NCI-H2171 treated with DMSO at 0.1 percent for 48 hours (cell line): ENCODE measurements at regions not wholly inside any gene's neighbourhood (a gene's known extent, or its start where the extent isn't known, plus 50 kb on each side); places are given as distances from the start of the nearest gene placed in this dataset.
A peak's percentile ranks its signal among the peaks of the same experiment; 100 is the strongest.

ENCODE experiments used
- DNase-seq: peaks from one replicate; lab custom pipeline; 2025; lab: John Stamatoyannopoulos, UW

- DNase-seq: no peak
These were observed 120.5 kb downstream of the ZFP36L2 start for GRCh38 chr2:43105586-43106558.

DNA sequence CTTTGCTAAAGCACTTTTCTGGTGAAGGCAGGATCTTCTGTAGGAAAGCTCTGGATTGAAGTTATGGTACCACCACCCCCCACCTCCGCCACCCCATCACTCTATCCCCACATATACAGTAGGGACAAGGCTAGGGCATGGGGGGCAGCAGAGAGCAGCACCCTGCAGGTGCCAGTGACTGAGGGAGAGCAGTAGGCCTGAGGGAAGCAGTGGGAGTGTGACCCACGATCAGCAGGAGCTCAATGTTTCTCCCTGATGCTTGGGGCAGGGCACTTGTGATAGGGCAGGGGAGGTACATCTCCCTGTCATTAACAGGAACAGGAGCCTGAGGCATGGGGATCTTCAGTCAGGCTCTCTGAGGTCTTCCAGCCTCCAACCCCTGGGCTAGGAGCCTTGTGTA, 121.6 kb downstream of the ZFP36L2 start:
- DNase-seq: no peak

GRCh38 chr2:43104106-43104505, 122.3 kb downstream of the ZFP36L2 start:
- no peak for DNase-seq

- DNase-seq: no peak
These were observed 123.4 kb downstream of the ZFP36L2 start for GRCh38 chr2:43103093-43103404.

- no peak for DNase-seq
These were observed 123.9 kb downstream of the ZFP36L2 start for GRCh38 chr2:43102366-43103092.

GRCh38 chr2:43101751-43102150, 124.7 kb downstream of the ZFP36L2 start:
- no peak for DNase-seq

DNA sequence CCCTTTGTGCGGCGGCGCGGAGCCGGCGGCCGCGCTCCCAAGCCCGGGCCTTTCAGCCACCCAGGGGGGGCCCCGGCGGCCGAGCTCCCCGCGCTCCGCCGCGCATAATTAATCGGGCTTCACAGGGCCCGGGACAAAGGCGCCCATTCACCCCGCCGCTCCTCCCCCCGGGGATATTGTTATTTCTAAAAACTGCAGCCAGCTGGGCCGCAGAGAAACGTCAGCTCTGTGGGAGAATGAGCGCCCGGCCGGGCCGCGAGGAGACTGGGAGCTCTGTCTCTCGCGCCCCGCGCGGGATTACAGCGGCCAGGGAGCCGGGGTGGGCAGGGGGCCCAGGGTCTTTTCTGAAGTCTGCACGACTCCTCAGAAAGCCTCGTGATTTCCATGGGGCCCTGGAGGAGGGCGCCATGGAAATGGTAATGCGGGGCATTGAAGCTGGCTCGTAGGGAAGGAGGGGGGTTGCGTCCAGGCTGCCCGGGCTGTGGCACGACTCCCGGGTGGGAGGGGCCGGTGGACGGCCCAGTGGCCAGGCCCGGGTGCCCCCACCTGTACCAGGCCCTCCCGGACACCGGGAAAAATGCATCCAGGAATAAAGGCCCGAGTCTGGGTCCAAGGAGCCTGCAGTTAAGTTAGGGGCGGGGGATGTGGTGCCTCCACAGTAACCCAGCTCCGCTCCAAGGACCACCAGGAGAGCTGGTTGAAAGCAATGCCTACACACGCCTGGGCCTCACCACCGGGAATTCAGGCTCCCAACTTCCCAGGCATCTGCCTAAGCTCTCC, 125.3 kb downstream of the ZFP36L2 start:
- DNase-seq: no peak

- no peak for DNase-seq
These were observed 126.0 kb downstream of the ZFP36L2 start for GRCh38 chr2:43100362-43100882.

GRCh38 chr2:43099797-43100196, 126.6 kb downstream of the ZFP36L2 start:
- no peak for DNase-seq

DNA sequence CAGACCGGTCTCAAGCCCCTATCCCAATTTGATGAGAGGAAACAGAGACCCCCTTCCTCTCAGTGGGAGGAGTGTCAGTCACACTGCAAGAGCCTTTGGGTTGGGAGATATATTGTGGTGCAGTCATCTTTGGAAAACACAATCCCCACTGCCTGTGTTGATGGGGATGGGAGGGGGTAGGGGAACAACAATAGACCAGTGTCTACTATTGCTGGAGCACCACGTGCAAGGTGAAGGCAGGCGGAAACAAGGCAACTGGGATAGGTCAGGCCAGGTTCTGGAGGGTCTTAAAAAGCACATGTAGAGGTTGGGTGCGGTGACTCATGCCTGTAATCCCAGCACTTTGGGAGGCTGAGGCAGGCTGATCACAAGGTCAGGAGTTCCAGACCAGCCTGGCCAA, 127.9 kb downstream of the ZFP36L2 start:
- DNase-seq: no peak

GRCh38 chr2:43097644-43098408, 128.6 kb downstream of the ZFP36L2 start:
- DNase-seq: no peak

GRCh38 chr2:43095533-43096295, 130.7 kb downstream of the ZFP36L2 start:
- no peak for DNase-seq

DNA sequence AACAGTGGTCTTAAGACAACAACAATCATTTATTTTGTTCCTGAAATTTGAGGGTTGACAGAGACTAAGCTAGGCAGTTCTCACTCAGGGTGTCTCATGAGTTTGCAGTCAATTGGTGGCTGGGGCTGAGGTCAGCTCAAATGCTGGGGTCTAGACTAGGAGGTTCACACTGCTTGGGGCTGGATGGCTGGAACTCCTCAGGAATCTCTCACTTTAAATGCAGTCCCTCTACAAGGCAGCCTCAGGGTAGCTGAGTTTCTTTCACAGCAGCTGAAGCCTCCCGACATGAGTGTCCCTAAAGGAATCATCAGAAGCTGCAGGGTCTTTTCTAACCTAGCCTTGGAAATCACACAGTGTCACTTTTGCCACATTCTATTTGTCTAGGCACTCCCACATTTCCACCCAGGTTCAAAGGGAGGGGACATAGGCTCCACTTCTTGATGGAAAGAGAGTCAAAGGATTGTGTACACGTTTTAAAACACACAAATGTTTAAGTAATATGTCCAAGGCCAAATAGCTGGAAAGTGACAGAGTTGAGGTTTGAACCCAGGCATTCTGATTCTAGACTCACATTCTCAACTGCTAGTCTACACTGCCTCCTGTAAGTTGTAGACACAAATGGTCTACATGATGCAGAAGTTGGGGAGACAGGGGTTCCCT, 133.8 kb downstream of the ZFP36L2 start:
- no peak for DNase-seq

DNA sequence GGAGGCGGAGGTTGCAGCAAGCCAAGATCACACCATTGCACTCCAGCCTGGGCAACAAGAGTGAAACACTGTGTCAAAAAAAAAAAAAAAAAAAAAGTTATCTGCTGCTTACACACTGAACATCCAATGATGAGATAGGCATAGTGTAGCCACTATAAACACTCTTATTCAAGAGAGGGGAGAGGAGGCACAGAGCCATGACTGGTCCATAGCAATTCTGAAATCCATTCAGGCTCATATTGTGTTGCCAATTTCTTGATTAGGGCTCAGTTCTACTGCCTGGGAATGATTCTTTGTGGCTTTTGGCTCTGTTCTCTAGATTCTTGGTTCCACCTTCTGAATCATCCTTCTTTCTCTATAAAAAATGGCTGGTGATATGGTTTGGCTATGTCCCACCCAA, 136.1 kb downstream of the ZFP36L2 start:
- DNase-seq: no peak

DNA sequence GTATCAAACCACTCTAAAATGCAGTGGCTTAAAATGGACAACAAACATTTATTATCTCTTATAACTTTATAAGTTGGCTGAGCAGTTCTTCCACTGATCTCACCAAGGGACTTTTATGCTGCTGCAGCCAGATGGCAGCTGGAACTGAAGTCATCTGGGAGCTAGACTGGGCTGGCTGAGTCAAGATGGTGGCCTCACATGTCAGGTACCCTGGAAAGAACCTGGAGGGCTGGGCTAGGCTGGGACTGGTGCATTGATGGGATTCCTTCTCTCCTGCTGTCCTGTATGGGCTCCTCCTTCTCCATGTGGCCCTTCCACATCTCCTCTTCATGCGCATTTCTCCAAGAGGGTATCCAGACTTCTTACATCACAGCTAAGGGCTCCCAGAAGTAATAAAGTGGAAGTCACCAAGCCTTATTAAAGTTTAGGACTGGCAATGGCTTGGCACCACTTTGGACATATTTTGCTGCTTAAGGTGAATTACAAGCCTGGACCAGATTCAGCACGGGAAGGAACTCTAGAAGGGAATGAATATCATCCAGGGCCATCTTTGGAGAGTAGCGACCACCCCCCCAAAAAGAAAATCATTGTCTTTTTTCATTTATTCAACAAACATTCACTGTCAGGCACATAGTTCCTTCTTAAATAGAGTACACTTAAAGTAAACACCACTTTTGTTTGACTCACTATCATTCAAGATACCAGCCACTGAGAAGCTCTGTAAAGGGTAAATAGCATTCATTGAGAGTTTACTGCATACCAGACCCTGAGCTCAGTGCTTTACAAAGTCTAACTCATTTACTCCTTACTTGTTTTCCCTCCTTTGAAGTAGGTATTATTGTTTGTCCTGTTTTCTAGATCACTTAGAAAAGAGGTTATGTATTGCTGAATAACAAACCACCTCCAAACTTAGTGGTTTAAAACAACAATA, 138.0 kb downstream of the ZFP36L2 start:
- DNase-seq: peak; percentile 5

DNA sequence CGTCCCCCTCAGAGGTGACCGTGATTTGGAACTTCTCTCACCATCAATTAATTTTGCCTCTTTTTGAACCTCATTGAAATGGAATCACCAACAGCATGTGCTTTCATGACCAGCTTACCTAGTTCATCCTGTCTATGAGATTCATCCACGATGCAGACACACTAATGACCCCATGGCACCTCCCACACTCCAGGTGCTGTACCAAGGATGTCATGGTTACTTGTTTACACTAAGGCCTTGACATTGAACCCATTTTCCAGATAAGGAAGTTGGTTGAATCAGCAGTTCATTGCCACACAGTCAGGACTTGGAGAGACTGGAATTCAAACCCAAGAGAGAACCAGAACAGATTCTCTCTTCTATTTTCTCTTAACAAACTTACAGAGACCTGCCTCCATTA, 139.0 kb downstream of the ZFP36L2 start:
- no peak for DNase-seq

- no peak for DNase-seq
These were observed 139.8 kb downstream of the ZFP36L2 start for GRCh38 chr2:43086451-43087221.

- no peak for DNase-seq
These were observed 140.5 kb downstream of the ZFP36L2 start for GRCh38 chr2:43085929-43086328.
